Panc1 (cell line): ENCODE measurements at regions not wholly inside any gene's neighbourhood (a gene's known extent, or its start where the extent isn't known, plus 50 kb on each side); places are given as distances from the start of the nearest gene placed in this dataset.

Experiments
- ATAC-seq: fragments of 200-7000 bp; cut with Tn5 transposase; 2 replicates; pipeline ENCODE4 v1.9.1; 2020; ENCODE audit warnings: mild to moderate bottlenecking, moderate library complexity
- BruUV-seq: library from RNA; stranded (reverse); fragments of 400-500 nt; replicated peaks from 2 replicates; lab custom pipeline; 2021; lab: Mats Ljungman, UMichigan
- CTCF ChIA-PET: fragments of 300-600 bp; sonication (Branson Sonifier 250); formaldehyde crosslinking; loops from one replicate; lab custom pipeline; 2022; ENCODE audit warnings: antibody characterized with exemption; lab: Charles Lee
- POLR2A ChIA-PET: fragments of 300-600 bp; sonication (Branson Sonifier 250); formaldehyde crosslinking; loops from one replicate; lab custom pipeline; 2022; ENCODE audit warnings: antibody characterized with exemption; lab: Charles Lee
- DNase-seq: peaks from one replicate; pipeline ENCODE4 v3.0.0-alpha.2; 2010; ENCODE audit warnings: low read depth, low spot score
- H3K27ac ChIP-seq: 2 replicates; pipeline ENCODE4 v1.5.1; 2011; ENCODE audit warnings: mild to moderate bottlenecking, low read length, inconsistent platforms
- H3K27me3 ChIP-seq: fragments of 200-500 bp; sonication (Bioruptor generic); 2 replicates; pipeline ENCODE4 v1.6.0; 2014; ENCODE audit warnings: low read length, inconsistent platforms; ENCODE audit not compliant: control insufficient read depth, insufficient read depth
- H3K36me3 ChIP-seq: fragments of 200-500 bp; sonication (Bioruptor generic); 2 replicates; pipeline ENCODE4 v1.5.1; 2014; ENCODE audit warnings: inconsistent platforms, mild to moderate bottlenecking, low read length, moderate library complexity; ENCODE audit not compliant: control insufficient read depth, insufficient read depth
- H3K4me1 ChIP-seq: 2 replicates; pipeline ENCODE4 v1.5.1; 2011; ENCODE audit warnings: inconsistent platforms, mild to moderate bottlenecking, low read length, moderate library complexity; ENCODE audit not compliant: control insufficient read depth, insufficient read depth
- H3K4me3 ChIP-seq, 2 experiments: 2 replicates each; pipeline ENCODE4 v1.5.1; 2011 to 2012; ENCODE audit warnings: low read depth in 2 of 2, low read length in 2 of 2, mild to moderate bottlenecking in 2 of 2, inconsistent platforms in 1 of 2, moderate library complexity in 1 of 2
- H3K9me3 ChIP-seq: fragments of 200-500 bp; sonication (Bioruptor generic); 2 replicates; pipeline ENCODE4 v1.5.1; 2014; ENCODE audit warnings: low read depth, mild to moderate bottlenecking, inconsistent platforms, low read length, moderate library complexity; ENCODE audit not compliant: control insufficient read depth, insufficient read depth
- POLR2AphosphoS5 ChIP-seq: IDR thresholded peaks from 2 replicates; pipeline ENCODE4 v1.6.1; 2012; ENCODE audit warnings: mild to moderate bottlenecking, low read depth, low read length, moderate library complexity
- SIN3A ChIP-seq: IDR thresholded peaks from 2 replicates; pipeline ENCODE4 v1.6.1; 2012; ENCODE audit warnings: low read depth, mild to moderate bottlenecking, low read length, moderate library complexity, borderline replicate concordance; ENCODE audit not compliant: insufficient read depth
- TCF7L2 ChIP-seq: IDR thresholded peaks from 2 replicates; pipeline ENCODE4 v1.6.1; 2011; ENCODE audit warnings: mild to moderate bottlenecking, low read depth, low read length, inconsistent platforms
- in situ Hi-C: cut with HindIII; loops from 2 replicates; pipeline ENCODE4 v1.10.0; 2016; ENCODE audit warnings: low sequenced_read_pairs, low pct_unique_long_range_greater_than_20kb
- intact Hi-C: fragments of 100-400 bp; cut with micrococcal nuclease; formaldehyde crosslinking; loops from one replicate; pipeline ENCODE4 v1.10.0; 2022; ENCODE audit not compliant: unreplicated experiment
- TF ChIP-seq, protein P1 (sequence below), 2 experiments: IDR thresholded peaks; 2 replicates each; pipeline ENCODE4 v1.6.1; 2011 to 2012; ENCODE audit warnings: low read depth in 2 of 2, control low read depth in 1 of 2, low read length in 1 of 2, mild to moderate bottlenecking in 1 of 2, moderate library complexity in 1 of 2; ENCODE audit not compliant: insufficient read depth in 1 of 2
- TF ChIP-seq, protein P2 (sequence below): fragments of 450-650 bp; IDR thresholded peaks from 2 replicates; pipeline ENCODE4 v1.5.1; 2017; ENCODE audit warnings: mild to moderate bottlenecking

DNA sequence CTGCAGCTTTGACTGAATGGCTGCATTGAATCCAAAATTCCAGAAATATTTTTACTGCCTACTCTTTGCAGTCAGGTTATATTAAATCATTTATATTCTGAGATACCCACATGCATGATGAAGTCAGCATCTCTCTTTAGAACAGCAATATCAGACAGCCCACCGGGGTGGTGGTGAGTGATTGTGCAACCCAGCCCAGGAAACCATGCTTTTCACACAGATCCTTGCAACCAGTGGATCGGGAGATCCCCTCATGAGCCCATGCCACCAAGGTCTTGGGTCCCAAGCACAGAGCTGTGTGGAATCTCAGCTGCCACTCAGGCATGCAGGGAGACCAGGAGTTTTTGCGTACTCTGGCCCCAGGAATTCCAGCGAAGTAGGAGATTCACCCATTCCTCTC lies 226.5 kb downstream of the DTWD2 start:
- Histone ChIP-seq H3K4me1 (no peaks in the 10 kb centered on the region), H3K27ac (no peak overlapping the region), H3K9me3 (no peaks in the 10 kb centered on the region), H3K4me3 (no peak overlapping the region), H3K36me3 (no peaks in the 10 kb centered on the region), H3K27me3 (no peaks in the 10 kb centered on the region)
- in situ Hi-C loops = no loop called here
- no peak for ATAC-seq
- ChIA-PET POLR2A (no interaction called here), CTCF (no interaction called here)
- TF ChIP-seq, protein P1, sequence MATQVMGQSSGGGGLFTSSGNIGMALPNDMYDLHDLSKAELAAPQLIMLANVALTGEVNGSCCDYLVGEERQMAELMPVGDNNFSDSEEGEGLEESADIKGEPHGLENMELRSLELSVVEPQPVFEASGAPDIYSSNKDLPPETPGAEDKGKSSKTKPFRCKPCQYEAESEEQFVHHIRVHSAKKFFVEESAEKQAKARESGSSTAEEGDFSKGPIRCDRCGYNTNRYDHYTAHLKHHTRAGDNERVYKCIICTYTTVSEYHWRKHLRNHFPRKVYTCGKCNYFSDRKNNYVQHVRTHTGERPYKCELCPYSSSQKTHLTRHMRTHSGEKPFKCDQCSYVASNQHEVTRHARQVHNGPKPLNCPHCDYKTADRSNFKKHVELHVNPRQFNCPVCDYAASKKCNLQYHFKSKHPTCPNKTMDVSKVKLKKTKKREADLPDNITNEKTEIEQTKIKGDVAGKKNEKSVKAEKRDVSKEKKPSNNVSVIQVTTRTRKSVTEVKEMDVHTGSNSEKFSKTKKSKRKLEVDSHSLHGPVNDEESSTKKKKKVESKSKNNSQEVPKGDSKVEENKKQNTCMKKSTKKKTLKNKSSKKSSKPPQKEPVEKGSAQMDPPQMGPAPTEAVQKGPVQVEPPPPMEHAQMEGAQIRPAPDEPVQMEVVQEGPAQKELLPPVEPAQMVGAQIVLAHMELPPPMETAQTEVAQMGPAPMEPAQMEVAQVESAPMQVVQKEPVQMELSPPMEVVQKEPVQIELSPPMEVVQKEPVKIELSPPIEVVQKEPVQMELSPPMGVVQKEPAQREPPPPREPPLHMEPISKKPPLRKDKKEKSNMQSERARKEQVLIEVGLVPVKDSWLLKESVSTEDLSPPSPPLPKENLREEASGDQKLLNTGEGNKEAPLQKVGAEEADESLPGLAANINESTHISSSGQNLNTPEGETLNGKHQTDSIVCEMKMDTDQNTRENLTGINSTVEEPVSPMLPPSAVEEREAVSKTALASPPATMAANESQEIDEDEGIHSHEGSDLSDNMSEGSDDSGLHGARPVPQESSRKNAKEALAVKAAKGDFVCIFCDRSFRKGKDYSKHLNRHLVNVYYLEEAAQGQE (IDR thresholded peaks at IDR 0.05; ENCODE audit: insufficient read depth in 1 of 2, low read depth in 2 of 2, low read length in 1 of 2) = no peak
- TF ChIP-seq SIN3A (no peak), POLR2AphosphoS5 (no peak), TCF7L2 (no peak)
- TF ChIP-seq, protein P2, sequence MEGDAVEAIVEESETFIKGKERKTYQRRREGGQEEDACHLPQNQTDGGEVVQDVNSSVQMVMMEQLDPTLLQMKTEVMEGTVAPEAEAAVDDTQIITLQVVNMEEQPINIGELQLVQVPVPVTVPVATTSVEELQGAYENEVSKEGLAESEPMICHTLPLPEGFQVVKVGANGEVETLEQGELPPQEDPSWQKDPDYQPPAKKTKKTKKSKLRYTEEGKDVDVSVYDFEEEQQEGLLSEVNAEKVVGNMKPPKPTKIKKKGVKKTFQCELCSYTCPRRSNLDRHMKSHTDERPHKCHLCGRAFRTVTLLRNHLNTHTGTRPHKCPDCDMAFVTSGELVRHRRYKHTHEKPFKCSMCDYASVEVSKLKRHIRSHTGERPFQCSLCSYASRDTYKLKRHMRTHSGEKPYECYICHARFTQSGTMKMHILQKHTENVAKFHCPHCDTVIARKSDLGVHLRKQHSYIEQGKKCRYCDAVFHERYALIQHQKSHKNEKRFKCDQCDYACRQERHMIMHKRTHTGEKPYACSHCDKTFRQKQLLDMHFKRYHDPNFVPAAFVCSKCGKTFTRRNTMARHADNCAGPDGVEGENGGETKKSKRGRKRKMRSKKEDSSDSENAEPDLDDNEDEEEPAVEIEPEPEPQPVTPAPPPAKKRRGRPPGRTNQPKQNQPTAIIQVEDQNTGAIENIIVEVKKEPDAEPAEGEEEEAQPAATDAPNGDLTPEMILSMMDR = no peak
- intact Hi-C loops = no loop called here
- no TSS peak for BruUV-seq
- no peak for DNase-seq

DNA sequence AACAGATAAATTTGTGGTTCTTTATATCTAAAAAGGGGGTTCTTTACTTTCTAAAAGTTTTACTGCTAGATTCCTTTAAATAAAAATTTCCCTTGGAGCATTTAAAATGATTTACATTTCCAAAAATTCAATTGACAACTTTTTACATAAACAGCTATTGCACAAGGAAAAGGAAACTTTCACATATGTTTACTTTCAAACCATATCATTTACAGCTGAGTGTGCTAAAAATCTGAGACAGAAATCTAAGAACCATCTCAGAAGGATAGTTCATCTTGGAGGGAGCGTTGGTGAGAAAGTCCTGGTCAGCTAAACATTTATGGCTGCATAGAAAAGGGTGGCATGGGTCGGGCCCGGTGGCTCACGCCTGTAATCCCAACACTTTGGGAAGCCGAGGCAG lies 235.4 kb downstream of the DTWD2 start:
- in situ Hi-C loops = no loop called here
- no peaks in the 10 kb centered on the region for H3K27me3 ChIP-seq
- H3K4me3 ChIP-seq = no peak overlapping the region
- H3K27ac ChIP-seq = no peak overlapping the region
- ATAC-seq (no peak), DNase-seq (no peak)
- ChIA-PET CTCF (no interaction called here), POLR2A (no interaction called here)
- intact Hi-C loops = no loop called here
- no peaks in the 10 kb centered on the region for H3K4me1 ChIP-seq
- H3K9me3 ChIP-seq = no peaks in the 10 kb centered on the region
- no TSS peak for BruUV-seq
- TF ChIP-seq TCF7L2 (no peak), SIN3A (no peak), POLR2AphosphoS5 (no peak)
- TF ChIP-seq, protein P2 = no peak
- TF ChIP-seq, protein P1 (IDR thresholded peaks at IDR 0.05; ENCODE audit: insufficient read depth in 1 of 2, low read depth in 2 of 2, low read length in 1 of 2) = no peak
- no peaks in the 10 kb centered on the region for H3K36me3 ChIP-seq
